ENCODE measurements at regions not wholly inside any gene's neighbourhood (a gene's known extent, or its start where the extent isn't known, plus 50 kb on each side); places are given as distances from the start of the nearest gene placed in this dataset.
"Not testable (repeated sequence)": the region's sequence is repeated elsewhere in the genome, so short reads cannot be mapped to it uniquely, and the experiment has no call there.

DNA sequence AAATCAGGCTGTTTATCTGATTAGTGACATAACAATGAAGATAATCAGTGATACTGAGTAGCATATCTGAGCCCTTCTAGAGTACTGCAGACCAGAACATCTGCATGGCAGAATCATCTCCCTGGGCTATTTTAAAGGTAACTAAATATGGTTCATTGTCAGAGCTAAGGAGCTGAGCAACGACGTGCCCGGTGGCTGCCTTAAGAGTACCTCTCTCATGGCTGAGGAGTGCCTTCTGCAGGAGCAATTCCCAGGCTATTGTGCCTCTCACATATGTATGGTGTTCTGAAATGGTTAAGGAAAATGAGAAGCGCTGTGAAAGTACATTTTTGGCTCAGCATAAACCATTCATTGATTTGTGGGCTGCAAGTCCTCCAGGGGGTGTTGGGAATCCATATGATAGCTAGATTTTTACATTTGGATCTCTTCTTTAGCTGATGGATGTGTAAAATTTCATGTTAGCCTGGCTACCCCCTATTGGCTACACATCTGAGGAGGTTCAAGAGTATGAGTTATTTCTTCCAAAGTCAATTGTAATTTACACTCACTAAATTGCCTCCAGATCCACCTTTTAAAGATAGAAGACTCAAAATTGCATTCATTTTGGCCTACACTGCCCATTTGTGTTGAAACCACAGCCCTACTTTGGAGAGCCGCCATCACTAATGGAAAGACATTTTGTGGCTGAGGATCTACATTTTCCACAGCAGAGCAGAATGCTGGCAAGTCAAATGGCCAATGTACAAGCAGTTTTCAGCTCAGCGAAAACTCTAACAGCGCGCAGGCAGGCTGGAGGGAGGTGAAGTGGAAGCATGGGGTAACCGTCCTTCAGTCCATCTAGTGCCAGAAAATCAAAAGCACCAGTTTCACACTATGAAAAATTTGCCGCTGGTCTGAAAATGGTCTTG is 198.0 kb downstream of the SIM1 start:
- no peak for DNase-seq

DNA sequence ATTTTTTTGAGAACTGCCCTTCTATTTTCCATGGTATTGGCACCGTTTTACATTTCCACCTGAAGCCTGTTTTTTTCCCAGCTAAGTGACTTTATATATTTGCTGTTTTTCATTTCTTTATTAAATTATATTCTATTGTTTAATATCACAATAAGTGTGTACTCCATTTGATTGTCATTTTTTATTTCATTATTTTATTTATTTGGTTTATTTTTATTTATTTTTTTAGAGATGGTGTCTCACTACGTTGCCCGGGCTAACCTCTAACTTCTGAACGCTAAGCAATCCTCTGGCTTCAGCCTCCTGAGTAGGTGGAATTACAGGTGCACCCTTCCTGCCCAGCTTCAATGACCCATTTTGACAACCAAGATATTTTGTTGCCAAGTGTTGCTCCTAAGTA is 202.6 kb downstream of the SIM1 start:
- DNase-seq: no peak

DNA sequence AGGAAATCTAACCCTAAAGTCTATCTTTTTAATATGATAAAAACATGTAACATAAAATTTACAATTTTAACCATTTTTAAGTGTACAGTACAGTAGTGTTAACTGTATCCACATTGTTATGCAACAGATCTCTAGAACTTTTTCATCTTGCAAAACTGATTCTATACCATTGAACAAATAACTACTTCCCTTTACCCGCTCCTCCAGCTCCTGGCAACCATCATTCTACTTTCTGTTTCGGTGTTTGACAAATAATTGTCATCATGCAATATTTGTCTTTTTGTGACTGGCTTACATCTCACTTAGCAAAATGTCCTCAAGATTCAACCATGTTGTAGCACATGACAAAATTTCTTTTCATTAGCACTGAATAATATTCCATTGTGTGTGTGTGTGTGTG is 203.2 kb downstream of the SIM1 start:
- no peak for DNase-seq

DNA sequence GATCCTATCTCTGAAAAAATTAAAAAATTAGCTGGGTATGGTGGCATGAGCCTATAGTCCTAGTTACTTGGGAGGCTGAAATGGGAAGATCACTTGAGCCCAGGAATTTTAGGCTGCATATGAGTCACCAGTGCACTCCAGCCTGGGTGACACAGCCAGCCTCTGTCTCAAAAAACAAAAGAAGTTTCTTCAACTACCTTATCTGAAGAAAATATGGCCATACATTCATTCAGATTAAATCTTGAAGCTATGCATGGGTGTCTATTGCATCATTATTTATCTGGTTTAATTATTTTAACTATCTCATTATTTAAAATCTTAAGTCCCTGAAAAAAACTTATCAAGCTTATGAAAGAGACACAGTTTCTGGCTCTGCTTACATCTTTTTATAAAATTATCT is 204.1 kb downstream of the SIM1 start:
- DNase-seq: no peak

DNA sequence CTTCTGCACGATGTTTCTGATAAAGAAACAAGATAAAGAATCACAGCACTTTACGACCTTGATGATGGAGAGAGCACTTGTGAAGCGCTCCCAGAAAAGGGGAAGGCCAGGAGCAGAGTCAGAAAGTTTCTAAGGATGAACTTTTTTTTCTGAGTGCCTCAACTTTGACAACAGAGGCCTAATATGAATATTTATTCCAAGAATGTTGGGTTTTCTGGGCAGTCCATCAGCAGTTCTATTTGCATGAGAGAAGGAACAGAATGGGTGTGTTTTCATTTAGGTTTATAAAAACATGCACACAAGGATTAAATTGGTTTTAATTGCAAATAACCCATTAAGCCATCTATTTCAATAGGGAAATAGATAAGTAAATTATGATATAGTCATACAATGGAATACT is 204.9 kb downstream of the SIM1 start:
- no peak for DNase-seq

DNA sequence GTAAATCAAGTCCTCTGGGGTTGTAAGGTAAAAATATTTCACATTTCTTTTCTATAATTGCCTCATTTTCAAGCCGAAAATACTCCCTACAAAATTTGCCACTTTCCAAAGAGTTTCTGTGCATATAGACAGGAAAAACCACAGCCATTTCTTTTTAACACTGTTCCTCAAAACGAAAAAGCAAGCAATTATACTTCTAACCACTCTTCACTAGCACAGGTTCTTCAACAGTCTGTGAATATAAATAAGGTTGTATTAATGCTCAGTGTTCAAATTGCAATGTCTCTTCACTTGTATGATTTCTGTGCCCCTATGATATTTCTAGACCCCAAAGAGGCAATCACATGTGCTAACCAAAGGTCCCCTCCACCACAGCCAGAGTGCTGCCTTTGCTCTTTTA is 206.0 kb downstream of the SIM1 start:
- DNase-seq: no peak

DNA sequence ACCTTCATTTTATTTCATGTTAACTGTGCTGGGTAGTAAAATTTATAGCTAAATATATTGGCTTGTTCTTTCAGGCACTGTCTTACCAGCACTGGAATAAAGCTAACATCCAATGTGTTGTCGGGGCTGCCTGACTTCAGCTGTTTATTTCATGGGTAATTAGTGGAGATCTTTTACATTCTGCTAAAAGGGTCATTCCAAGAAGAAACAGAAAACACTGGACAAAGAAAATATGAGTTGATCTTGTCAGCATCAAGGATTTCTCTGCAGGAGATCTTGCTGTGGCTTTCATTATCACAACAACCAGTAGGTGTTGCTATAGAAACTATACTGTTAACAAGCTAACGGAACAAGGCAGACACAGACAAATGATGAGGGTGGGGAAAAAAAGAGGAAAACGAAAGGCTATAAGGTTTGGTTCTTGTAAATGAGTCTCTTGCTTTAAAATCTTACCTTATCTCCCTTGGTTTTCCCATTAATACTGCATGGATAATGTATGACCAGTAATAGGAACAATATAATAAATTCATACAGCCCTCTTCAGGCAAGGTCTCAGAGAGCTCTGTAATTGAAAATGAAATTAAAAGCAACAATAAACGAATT is 206.8 kb downstream of the SIM1 start:
- DNase-seq: peak; percentile 78

DNA sequence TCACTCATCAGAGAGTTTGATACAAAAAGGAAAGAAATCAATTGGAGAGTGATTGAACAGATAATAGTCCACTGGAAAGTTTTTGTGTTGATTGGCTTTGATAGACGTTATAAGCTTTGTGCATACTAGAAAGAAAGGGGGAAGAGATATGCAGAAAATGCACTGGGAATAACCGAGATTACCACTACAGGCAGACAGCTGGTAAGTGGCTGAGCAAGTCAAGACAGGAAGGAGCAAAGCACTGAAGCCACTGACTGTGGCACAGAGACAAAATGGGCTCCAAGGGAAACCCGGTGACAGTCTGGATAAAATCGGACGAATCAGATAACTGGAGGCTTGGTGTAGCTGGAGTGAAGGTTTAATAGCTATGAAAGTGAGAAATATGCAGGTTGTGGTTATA is 209.0 kb downstream of the SIM1 start:
- DNase-seq: no peak

DNA sequence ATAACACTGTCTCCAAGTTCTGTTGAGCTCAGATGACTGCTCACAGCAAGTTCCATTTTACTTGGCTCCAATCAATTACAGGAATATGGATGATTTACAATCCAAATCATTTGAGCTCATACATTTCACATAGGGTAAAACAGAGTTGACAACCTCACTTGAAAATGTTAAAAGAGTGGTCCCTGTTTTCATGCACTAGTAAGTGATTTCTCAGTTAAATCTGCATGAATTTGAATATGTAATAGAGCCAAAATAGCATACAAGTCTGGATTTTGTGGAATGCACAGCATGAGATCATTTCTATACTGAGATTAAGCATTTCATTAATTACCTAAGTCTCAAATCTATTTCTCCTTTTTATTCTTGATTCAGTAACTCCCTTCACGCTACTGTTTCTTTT is 217.6 kb downstream of the SIM1 start:
- DNase-seq: no peak

DNA sequence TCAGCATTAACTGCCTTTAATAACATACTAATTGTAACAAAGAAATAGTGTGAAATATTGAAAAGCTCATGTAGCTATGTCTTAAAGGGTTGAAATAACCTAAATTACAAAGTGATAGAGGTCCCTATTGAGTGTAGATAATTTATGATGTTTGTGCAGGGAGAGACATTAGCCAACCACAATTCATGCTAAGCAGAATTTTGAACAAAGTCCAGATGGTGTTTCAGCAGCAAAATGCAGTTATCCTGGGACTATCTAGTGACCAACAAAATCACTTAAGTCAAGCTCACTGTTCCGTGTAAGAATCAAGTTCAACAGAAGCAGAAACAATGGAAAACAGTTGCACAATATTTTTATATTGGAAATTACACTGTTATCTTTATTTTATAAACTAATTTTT is 218.5 kb downstream of the SIM1 start:
- no peak for DNase-seq

DNA sequence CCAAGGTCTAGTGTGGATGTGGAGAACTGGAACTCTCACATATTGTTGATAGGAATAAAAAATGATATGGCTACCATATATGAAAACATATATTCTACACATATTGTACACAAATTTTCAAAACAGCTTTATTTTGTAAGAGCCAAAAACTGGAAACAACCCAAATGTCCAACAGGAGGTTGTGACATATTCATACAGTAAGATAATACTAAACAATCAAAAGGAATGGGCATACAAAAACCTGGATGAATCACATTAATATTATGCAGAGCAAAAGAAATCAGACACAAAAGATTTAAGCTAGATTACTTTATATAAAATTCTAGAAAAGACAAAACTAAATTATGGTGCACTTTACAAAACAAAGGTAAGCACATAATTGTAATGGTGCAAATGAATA is 223.9 kb downstream of the SIM1 start:
- no peak for DNase-seq

DNA sequence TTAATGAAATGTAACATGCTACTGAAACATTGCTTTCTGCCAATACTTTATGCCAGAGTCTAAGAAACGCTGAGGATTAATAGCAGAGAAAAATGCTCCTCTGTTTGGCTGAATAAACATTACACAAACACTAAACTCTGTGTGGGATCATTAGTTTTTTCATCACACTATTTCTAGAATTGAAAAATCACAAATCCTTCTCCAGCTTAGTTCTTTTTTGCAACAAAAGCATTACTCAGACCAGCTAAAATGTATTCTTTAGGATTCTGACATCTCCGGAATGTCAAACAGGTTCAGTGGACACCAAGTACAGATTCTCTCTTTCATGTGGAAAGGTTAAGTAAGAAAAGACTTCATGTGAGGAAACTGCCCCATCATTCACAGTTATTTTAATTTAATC is 226.9 kb downstream of the SIM1 start:
- DNase-seq: no peak

DNA sequence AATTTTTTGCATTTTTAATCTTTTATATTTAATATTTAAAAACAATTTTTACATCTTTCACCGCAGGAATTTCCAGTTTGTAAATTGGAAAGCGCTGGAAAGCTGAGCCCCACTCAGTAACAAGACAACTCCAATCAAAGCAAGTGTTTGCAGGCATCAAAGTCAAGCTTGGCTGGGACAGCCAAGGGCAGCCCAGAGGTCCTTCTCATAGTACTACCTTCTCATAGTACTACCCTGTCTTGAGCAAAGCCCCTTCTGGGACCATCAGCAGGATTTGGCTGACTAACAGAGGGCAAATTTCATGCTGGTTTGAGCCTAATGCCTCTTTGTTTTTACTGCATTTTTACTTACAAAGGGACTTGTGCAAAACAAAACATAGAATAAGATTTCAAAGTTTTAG is 228.3 kb downstream of the SIM1 start:
- no peak for DNase-seq

DNA sequence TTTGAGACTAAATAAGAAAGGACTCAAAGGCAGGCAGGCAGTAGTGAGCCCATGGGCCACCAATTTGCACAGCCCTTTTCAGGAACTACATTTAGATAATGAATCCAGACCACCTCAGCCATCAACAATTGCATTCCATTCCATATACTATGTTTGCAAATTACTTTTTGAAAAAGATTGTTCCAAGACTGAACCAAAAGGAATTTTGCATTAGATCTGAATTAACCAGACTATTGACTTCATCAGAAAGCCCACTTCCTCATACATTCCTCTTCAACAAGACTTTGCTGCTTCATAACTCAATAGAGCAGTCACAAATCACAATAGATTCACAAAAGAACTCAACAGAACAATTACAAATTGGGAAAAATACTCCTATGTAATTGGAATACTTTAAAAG is 229.1 kb downstream of the SIM1 start:
- no peak for DNase-seq

DNA sequence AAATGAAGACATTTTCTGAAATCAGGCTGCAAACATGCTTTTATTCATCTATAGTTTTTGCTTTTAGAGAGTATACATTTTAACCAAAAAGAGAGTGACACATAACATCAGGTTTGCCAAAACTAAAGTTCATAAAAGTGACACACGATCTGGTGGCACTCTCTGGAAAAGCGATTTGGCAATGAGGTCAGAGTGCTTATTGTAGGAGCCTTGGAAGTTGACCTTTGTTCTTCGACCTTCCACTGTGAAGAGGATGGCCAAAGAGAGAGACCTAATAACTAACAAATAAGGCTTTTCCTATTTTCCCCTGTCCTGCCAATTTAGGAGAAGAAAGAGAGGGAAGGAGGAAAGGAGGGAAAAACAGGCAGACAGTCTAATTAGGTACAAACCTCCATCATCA is 230.1 kb downstream of the SIM1 start:
- DNase-seq: no peak

DNA sequence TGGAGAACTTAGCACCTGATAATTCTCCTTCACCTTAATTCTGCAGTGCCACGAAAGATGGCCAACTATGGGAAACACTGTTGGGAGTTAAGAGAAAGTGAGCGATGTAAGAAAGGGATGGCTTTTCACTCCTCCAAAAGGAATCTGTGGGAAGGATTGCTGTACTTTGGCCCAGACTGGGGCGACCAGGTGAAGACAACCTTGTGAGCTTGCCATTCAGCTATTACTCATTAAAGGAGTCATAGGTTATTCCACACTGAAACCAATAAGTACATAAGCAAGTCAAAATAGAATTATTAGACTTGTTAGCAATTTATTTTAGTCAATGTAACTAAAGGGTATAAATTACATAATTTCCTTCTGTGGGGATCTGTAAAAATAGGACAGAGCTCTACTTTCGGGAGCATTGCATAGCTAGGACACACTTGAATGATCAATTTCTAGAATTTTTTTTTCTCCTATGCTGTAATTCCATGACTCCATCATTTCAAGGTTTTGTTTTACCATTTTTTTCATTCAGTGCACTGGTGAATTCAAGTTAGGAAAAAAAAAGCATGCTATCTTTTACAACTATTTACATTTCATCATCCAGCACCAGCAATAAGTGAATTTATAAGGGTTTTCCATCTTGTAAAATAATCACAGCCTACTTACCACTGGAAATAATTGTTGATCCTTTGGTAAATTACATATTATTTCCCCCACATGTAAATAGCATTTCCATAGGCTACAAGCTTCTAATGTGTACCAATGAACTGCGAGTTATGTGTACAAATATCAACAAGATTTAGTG is 231.7 kb downstream of the SIM1 start:
- DNase-seq: no peak

DNA sequence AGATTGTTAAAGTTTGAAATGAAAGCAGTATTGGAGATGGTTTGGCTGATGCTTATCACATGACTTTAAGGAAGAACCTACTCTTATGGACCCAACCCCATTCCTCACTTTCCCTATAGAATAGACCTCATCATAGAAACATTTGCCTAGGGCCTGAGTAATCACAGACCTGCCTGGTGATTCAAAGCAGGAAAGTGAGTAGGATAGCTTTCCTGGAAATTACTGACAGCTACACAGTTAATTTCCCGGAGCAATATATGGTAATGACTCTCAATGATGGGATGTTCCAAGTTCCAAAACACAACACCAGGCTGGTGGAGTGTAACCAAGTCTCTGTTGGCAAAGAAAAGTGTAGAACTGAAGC is 233.8 kb downstream of the SIM1 start:
- no peak for DNase-seq

DNA sequence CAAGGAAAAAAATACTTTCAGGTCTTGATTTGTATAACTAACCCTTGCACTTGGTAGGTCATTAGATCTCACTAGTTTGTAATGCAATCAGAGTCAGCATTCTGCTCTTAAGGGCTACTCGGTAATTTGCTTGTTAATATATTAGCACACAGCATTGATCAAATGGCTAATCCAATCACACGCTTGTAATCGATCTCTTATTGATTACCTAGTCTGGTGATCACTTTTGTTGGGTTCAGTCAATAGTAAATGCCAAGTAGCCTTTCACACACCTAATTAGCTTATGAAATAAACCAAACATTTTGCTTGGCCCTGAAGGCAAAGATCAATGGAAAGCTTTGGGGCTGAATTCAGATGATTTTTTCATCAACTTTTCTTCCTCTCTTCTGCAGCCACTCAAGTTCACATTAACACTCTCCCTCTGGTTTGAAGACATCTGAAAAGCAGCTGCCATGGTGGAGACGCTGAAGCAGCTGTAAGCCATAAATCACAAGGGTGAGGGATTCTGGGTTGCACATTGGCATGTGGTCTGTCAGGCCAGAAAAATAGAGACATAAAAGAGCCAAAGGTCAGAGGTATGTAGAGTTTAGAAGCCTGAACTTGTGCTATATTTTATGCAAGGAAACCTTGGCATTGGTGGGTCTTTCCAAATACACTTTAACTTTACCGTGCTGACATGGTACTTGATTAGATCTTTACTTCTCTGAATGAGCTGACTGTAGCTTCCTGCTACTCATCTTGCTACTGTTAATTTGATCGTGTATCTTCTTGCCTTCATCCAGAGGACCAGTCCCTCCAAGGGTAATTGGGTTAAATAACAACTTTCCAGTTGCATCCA is 234.4 kb downstream of the SIM1 start:
- no peak for DNase-seq

DNA sequence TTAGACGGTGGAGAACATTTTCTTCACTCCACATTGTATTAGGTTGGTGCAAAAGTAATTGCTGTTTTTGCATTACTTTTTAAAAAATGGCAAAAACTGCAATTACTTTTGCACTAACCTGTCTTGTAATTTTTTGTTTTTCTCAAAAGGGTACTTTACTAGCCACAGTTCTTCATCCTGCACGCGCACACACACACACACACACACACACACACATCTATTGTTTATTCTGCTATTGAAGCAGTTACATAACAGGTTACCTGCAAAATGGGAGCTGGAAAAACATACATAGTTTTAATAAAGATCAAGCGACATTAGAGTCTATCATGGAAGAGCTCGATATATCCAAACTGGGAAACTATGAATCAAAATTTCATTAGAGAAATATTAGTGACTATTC is 235.2 kb downstream of the SIM1 start:
- no peak for DNase-seq

DNA sequence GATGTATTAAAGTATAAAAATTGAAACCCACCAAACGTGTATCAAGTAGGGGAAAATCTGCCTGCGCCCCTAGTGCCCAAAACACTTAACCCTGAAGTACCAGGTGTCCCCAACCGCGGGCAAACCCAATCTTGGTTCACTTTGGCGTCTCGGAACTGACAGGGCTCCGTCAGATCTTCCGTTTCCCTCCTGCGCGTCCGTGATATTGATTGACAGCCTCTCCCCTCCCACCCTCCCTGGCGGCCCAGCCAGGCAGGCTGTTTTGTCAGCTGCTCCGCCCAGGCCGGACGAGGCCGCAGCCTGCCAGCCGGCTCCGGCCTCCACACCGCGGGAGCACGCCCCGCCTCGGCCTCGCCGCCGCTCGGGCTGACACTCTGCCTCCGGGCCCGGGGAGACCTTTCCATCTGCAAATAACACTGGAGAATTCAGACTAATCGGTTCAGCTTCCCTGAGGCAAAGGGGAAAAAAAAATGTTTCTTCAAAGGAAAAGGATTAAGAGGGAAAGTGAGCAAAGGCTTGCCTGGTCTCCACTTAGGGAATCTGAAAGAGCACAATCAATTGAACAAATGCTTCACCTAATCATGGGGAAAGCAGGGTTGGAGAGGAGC is 234.9 kb upstream of the MCHR2 start:
- peak; percentile 86 for DNase-seq

DNA sequence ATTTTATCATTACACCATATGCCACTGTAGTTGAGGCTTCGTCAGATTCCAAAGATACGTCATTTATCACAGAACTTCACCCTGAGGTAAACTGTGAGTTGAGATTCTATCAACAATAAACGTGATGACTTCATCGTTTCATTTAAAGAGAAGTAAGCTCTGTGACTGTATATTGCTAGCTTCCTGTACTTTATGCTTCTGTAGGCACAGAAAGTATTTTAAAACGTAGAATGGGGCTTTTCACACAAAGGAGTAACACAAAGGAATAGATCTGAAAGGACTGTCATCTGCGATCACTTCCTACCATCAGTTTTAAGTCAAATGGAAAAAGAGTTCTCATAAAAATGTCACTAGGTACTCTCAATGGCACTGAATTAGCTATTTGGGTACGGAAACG is 234.4 kb upstream of the MCHR2 start:
- DNase-seq: no peak

DNA sequence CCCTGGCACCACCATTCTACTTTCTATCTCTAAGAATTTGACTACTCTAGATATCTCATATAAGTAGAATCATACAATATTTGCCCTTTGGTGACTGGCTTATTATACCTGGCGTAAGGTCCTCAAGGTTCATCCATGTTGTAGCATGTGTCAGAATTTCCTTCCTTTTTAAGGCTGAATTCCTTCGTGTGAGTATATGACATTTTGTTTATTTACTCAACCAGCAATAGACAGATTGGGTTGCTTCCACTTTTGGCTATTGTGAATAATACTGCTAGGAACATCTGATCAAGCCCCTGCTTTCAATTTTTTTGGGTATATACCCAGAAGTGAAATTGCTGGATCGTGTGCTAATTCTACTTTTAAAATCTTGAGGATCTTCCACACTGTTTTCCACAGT is 232.8 kb upstream of the MCHR2 start:
- DNase-seq: no peak

DNA sequence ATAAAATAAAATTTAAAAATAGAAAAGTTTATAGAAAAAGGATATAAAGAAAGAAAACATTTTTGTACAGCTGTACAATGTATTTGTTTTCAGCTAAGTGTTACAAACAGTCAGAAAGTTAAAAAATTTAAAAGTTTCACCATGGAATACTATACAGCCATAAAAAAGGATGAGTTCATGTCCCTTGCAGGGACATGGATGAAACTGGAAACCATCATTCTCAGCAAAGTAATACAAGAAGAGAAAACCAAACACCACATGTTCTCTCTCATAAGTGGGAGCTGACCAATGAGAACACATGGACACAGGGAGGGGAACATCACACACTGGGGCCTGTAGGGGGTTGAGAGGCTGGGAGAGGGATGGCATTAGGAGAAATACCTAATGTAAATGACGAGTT is 229.9 kb upstream of the MCHR2 start:
- not testable (repeated sequence) for DNase-seq

All from eye (tissue), 1 donor.